NCI-H82 treated with DMSO at 0.1 percent for 48 hours (cell line): ENCODE measurements at regions not wholly inside any gene's neighbourhood (a gene's known extent, or its start where the extent isn't known, plus 50 kb on each side); places are given as distances from the start of the nearest gene placed in this dataset.
"Not testable (repeated sequence)": the region's sequence is repeated elsewhere in the genome, so short reads cannot be mapped to it uniquely, and the experiment has no call there.

Source experiments
- DNase-seq: peaks from one replicate; lab custom pipeline; 2025; ENCODE audit not compliant: unreplicated experiment; lab: John Stamatoyannopoulos, UW

- no peak for DNase-seq
Observed at GRCh38 chr10:29828956-29829355, 194.2 kb upstream of the SVIL start.

- no peak for DNase-seq
Observed at GRCh38 chr10:29828440-29828894, 193.7 kb upstream of the SVIL start.

GRCh38 chr10:29827512-29827911, 192.7 kb upstream of the SVIL start:
- DNase-seq: no peak

- DNase-seq: no peak
Observed at GRCh38 chr10:29826801-29827450, 192.2 kb upstream of the SVIL start.

- DNase-seq: no peak
Observed at GRCh38 chr10:29826221-29826620, 191.4 kb upstream of the SVIL start.

GRCh38 chr10:29823553-29824080, 188.8 kb upstream of the SVIL start:
- peak; percentile 1 for DNase-seq

GRCh38 chr10:29820890-29821461, 186.2 kb upstream of the SVIL start:
- no peak for DNase-seq

- no peak for DNase-seq
Observed at GRCh38 chr10:29816801-29817558, 182.2 kb upstream of the SVIL start.

- no peak for DNase-seq
Observed at GRCh38 chr10:29815572-29815971, 180.8 kb upstream of the SVIL start.

GRCh38 chr10:29811751-29812427, 177.1 kb upstream of the SVIL start:
- DNase-seq: no peak

- no peak for DNase-seq
Observed at GRCh38 chr10:29810816-29811215, 176.0 kb upstream of the SVIL start.

- DNase-seq: not testable (repeated sequence)
Observed at GRCh38 chr10:29810231-29810630, 175.5 kb upstream of the SVIL start.

- DNase-seq: no peak
Observed at GRCh38 chr10:29809383-29809782, 174.6 kb upstream of the SVIL start.

- no peak for DNase-seq
Observed at GRCh38 chr10:29807163-29807806, 172.5 kb upstream of the SVIL start.

GRCh38 chr10:29806350-29806788, 171.6 kb upstream of the SVIL start:
- DNase-seq: no peak

GRCh38 chr10:29805134-29805723, 170.5 kb upstream of the SVIL start:
- no peak for DNase-seq

- DNase-seq: no peak
Observed at GRCh38 chr10:29804025-29804852, 169.5 kb upstream of the SVIL start.

GRCh38 chr10:29802171-29802570, 167.4 kb upstream of the SVIL start:
- DNase-seq: no peak

- DNase-seq: no peak
Observed at GRCh38 chr10:29798921-29799690, 164.3 kb upstream of the SVIL start.
